ENCODE measurements at regions not wholly inside any gene's neighbourhood (a gene's known extent, or its start where the extent isn't known, plus 50 kb on each side); places are given as distances from the start of the nearest gene placed in this dataset.

GRCh38 chr13:104796581-104796980 lies 1730.4 kb upstream of the SLC10A2 start:
- Histone ChIP-seq H3K36me3 (ENCODE audit: control insufficient read depth, insufficient read depth, low read length, severe bottlenecking) (no peaks in the 10 kb centered on the region), H3K4me3 (ENCODE audit: low read length) (no peak overlapping the region), H3K9me3 (ENCODE audit: control insufficient read depth, low read length) (no peaks in the 10 kb centered on the region), H3K4me1 (ENCODE audit: control insufficient read depth, insufficient read depth, low read length) (no peaks in the 10 kb centered on the region), H3K27me3 (replicated peaks; ENCODE audit: control insufficient read depth, insufficient read depth, low read length) (no peaks in the 10 kb centered on the region), H3K9ac (ENCODE audit: low read length) (no peak overlapping the region)
- no peak for DNase-seq (ENCODE audit: low read depth)

GRCh38 chr13:104785952-104786351 lies 1719.7 kb upstream of the SLC10A2 start:
- H3K9me3 ChIP-seq (ENCODE audit: control insufficient read depth, low read length): no peaks in the 10 kb centered on the region
- DNase-seq (ENCODE audit: low read depth): no peak
- no peaks in the 10 kb centered on the region for H3K36me3 ChIP-seq (ENCODE audit: control insufficient read depth, insufficient read depth, low read length, severe bottlenecking)
- H3K4me1 ChIP-seq (ENCODE audit: control insufficient read depth, insufficient read depth, low read length): no peaks in the 10 kb centered on the region
- no peaks in the 10 kb centered on the region for H3K27me3 ChIP-seq (replicated peaks; ENCODE audit: control insufficient read depth, insufficient read depth, low read length)
- no peak overlapping the region for H3K9ac ChIP-seq (ENCODE audit: low read length)
- H3K4me3 ChIP-seq (ENCODE audit: low read length): no peak overlapping the region

- no peaks in the 10 kb centered on the region for H3K9me3 ChIP-seq (ENCODE audit: control insufficient read depth, low read length)
- H3K27me3 ChIP-seq (replicated peaks; ENCODE audit: control insufficient read depth, insufficient read depth, low read length): no peaks in the 10 kb centered on the region
Observed at GRCh38 chr13:104784891-104785290, 1718.7 kb upstream of the SLC10A2 start.

GRCh38 chr13:104782741-104783140 lies 1716.5 kb upstream of the SLC10A2 start:
- Histone ChIP-seq H3K9ac (ENCODE audit: low read length) (no peak overlapping the region), H3K9me3 (ENCODE audit: control insufficient read depth, low read length) (no peaks in the 10 kb centered on the region), H3K36me3 (ENCODE audit: control insufficient read depth, insufficient read depth, low read length, severe bottlenecking) (no peaks in the 10 kb centered on the region), H3K27me3 (replicated peaks; ENCODE audit: control insufficient read depth, insufficient read depth, low read length) (no peaks in the 10 kb centered on the region), H3K4me3 (ENCODE audit: low read length) (no peak overlapping the region), H3K4me1 (ENCODE audit: control insufficient read depth, insufficient read depth, low read length) (no peaks in the 10 kb centered on the region)
- no peak for DNase-seq (ENCODE audit: low read depth)

More at GRCh38 chr13:104784891-104785290, 1718.7 kb upstream of the SLC10A2 start:
- no peak for DNase-seq (ENCODE audit: low read depth)
- Histone ChIP-seq H3K4me1 (ENCODE audit: control insufficient read depth, insufficient read depth, low read length) (no peaks in the 10 kb centered on the region), H3K36me3 (ENCODE audit: control insufficient read depth, insufficient read depth, low read length, severe bottlenecking) (no peaks in the 10 kb centered on the region), H3K9ac (ENCODE audit: low read length) (no peak overlapping the region), H3K4me3 (ENCODE audit: low read length) (no peak overlapping the region)

- DNase-seq (ENCODE audit: low read depth): peak; percentile 73
- H3K36me3 ChIP-seq (ENCODE audit: control insufficient read depth, insufficient read depth, low read length, severe bottlenecking): no peaks in the 10 kb centered on the region
- H3K9me3 ChIP-seq (ENCODE audit: control insufficient read depth, low read length): no peaks in the 10 kb centered on the region
- no peak overlapping the region for H3K4me3 ChIP-seq (ENCODE audit: low read length)
- H3K4me1 ChIP-seq (ENCODE audit: control insufficient read depth, insufficient read depth, low read length): no peaks in the 10 kb centered on the region
- no peaks in the 10 kb centered on the region for H3K27me3 ChIP-seq (replicated peaks; ENCODE audit: control insufficient read depth, insufficient read depth, low read length)
- H3K9ac ChIP-seq (ENCODE audit: low read length): no peak overlapping the region
Observed at GRCh38 chr13:104779311-104779993, 1713.2 kb upstream of the SLC10A2 start.

- Histone ChIP-seq H3K36me3 (ENCODE audit: control insufficient read depth, insufficient read depth, low read length, severe bottlenecking) (no peaks in the 10 kb centered on the region), H3K9me3 (ENCODE audit: control insufficient read depth, low read length) (no peaks in the 10 kb centered on the region), H3K4me3 (ENCODE audit: low read length) (no peak overlapping the region), H3K27me3 (replicated peaks; ENCODE audit: control insufficient read depth, insufficient read depth, low read length) (no peaks in the 10 kb centered on the region), H3K4me1 (ENCODE audit: control insufficient read depth, insufficient read depth, low read length) (no peaks in the 10 kb centered on the region), H3K9ac (ENCODE audit: low read length) (no peak overlapping the region)
- DNase-seq (ENCODE audit: low read depth): peak; percentile 88
Observed at GRCh38 chr13:104773775-104774174, 1707.6 kb upstream of the SLC10A2 start.

- Histone ChIP-seq H3K27me3 (replicated peaks; ENCODE audit: control insufficient read depth, insufficient read depth, low read length) (no peaks in the 10 kb centered on the region), H3K9ac (ENCODE audit: low read length) (no peak overlapping the region), H3K4me3 (ENCODE audit: low read length) (no peak overlapping the region), H3K9me3 (ENCODE audit: control insufficient read depth, low read length) (no peaks in the 10 kb centered on the region), H3K36me3 (ENCODE audit: control insufficient read depth, insufficient read depth, low read length, severe bottlenecking) (no peaks in the 10 kb centered on the region), H3K4me1 (ENCODE audit: control insufficient read depth, insufficient read depth, low read length) (peaks cover 4% of the 10 kb centered on the region)
- no peak for DNase-seq (ENCODE audit: low read depth)
Observed at GRCh38 chr13:104769545-104769944, 1703.3 kb upstream of the SLC10A2 start.

DNA sequence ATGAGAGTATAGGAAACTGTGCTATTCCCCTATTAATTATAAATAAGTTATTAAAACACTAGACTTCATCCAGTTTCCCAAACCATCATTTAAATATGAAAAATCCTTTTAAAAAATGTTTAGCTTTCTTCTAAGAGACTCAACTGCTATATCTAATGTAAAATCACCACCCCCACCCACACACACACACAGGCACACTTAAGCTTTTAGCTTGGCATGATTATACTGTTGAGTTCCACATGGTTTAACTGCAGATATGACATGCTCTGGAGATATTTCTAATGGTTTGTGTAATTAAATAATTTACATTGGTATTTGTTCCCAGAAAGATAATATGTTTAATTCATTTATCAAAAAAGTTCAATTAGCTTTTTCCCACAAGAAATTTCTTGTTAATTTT lies 1700.1 kb upstream of the SLC10A2 start:
- no peak overlapping the region for H3K4me3 ChIP-seq (ENCODE audit: low read length)
- no peaks in the 10 kb centered on the region for H3K9me3 ChIP-seq (ENCODE audit: control insufficient read depth, low read length)
- peaks cover 7% of the 10 kb centered on the region for H3K4me1 ChIP-seq (ENCODE audit: control insufficient read depth, insufficient read depth, low read length)
- no peaks in the 10 kb centered on the region for H3K27me3 ChIP-seq (replicated peaks; ENCODE audit: control insufficient read depth, insufficient read depth, low read length)
- peak; percentile 36 for DNase-seq (ENCODE audit: low read depth)
- no peaks in the 10 kb centered on the region for H3K36me3 ChIP-seq (ENCODE audit: control insufficient read depth, insufficient read depth, low read length, severe bottlenecking)
- H3K9ac ChIP-seq (ENCODE audit: low read length): no peak overlapping the region

DNA sequence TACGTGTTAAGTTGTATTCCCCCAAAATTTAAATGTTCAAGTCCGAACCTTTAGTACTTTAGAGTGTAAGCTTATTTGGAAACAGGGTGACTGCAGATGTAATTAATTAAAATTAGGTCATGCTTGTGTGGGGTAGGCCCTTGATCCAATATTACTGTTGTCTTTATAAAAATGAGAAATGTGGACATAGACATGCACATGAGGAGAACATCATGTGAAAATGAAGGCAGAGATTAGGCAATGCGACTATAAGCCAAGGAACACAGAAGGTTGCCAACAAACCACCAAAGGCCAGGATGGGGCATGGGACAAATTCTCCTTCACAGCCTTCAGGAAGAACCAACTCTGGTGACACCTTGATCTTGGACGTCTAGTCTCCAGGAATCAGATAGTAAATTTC lies 1698.4 kb upstream of the SLC10A2 start:
- Histone ChIP-seq H3K4me3 (ENCODE audit: low read length) (no peak overlapping the region), H3K4me1 (ENCODE audit: control insufficient read depth, insufficient read depth, low read length) (peaks cover 7% of the 10 kb centered on the region), H3K36me3 (ENCODE audit: control insufficient read depth, insufficient read depth, low read length, severe bottlenecking) (no peaks in the 10 kb centered on the region), H3K9me3 (ENCODE audit: control insufficient read depth, low read length) (no peaks in the 10 kb centered on the region), H3K9ac (ENCODE audit: low read length) (peak overlapping the region; percentile 6), H3K27me3 (replicated peaks; ENCODE audit: control insufficient read depth, insufficient read depth, low read length) (no peaks in the 10 kb centered on the region)
- peak; percentile 17 for DNase-seq (ENCODE audit: low read depth)

DNA sequence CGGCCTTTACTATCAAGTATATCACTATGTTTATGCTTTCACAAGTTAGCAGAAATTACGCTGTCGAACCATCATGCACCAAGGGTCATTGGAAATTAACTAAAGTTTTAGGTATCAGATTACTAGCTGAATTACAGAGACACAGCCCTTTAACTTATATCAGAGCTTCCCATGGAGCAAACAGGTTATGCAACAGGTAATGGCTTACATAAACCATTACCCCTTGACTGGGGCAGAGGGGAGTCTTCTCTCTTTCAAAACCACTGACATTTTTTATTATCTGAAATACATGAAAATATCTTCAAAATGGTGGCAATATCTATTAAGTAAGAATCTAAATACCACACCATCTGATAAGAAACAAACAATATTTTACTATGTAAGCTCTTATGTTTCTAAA lies 1692.9 kb upstream of the SLC10A2 start:
- no peaks in the 10 kb centered on the region for H3K9me3 ChIP-seq (ENCODE audit: control insufficient read depth, low read length)
- H3K4me3 ChIP-seq (ENCODE audit: low read length): no peak overlapping the region
- no peak overlapping the region for H3K9ac ChIP-seq (ENCODE audit: low read length)
- no peak for DNase-seq (ENCODE audit: low read depth)
- H3K36me3 ChIP-seq (ENCODE audit: control insufficient read depth, insufficient read depth, low read length, severe bottlenecking): no peaks in the 10 kb centered on the region
- H3K4me1 ChIP-seq (ENCODE audit: control insufficient read depth, insufficient read depth, low read length): peaks cover 4% of the 10 kb centered on the region
- H3K27me3 ChIP-seq (replicated peaks; ENCODE audit: control insufficient read depth, insufficient read depth, low read length): no peaks in the 10 kb centered on the region

DNA sequence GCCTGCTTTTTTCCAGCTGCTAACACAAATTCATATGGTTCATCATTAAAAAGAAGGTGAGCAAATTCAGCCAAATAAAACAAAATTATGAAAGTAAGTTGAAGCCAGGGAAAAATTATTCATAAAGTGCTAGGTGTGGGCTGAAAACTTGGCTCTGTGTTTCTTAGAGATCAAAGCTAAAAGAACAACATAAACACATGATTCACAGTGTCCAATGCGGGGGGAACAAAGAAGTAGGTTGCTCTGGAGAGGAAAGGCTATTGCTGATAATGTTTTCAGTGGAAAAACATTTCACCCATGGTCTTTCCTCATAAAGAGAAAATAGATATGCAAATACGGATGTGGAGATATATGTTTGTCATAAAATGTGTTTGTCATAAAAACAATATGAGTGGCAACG lies 1691.5 kb upstream of the SLC10A2 start:
- DNase-seq (ENCODE audit: low read depth): peak; percentile 25
- H3K9ac ChIP-seq (ENCODE audit: low read length): no peak overlapping the region
- H3K9me3 ChIP-seq (ENCODE audit: control insufficient read depth, low read length): no peaks in the 10 kb centered on the region
- no peaks in the 10 kb centered on the region for H3K27me3 ChIP-seq (replicated peaks; ENCODE audit: control insufficient read depth, insufficient read depth, low read length)
- no peak overlapping the region for H3K4me3 ChIP-seq (ENCODE audit: low read length)
- no peaks in the 10 kb centered on the region for H3K36me3 ChIP-seq (ENCODE audit: control insufficient read depth, insufficient read depth, low read length, severe bottlenecking)
- peaks cover 4% of the 10 kb centered on the region for H3K4me1 ChIP-seq (ENCODE audit: control insufficient read depth, insufficient read depth, low read length)

GRCh38 chr13:104750377-104750776 lies 1684.2 kb upstream of the SLC10A2 start:
- Histone ChIP-seq H3K36me3 (ENCODE audit: control insufficient read depth, insufficient read depth, low read length, severe bottlenecking) (no peaks in the 10 kb centered on the region), H3K9ac (ENCODE audit: low read length) (no peak overlapping the region), H3K9me3 (ENCODE audit: control insufficient read depth, low read length) (no peaks in the 10 kb centered on the region), H3K27me3 (replicated peaks; ENCODE audit: control insufficient read depth, insufficient read depth, low read length) (no peaks in the 10 kb centered on the region), H3K4me1 (ENCODE audit: control insufficient read depth, insufficient read depth, low read length) (no peaks in the 10 kb centered on the region), H3K4me3 (ENCODE audit: low read length) (no peak overlapping the region)
- no peak for DNase-seq (ENCODE audit: low read depth)

All from adipocyte (in vitro differentiated cells).